ENCODE measurements at regions not wholly inside any gene's neighbourhood (a gene's known extent, or its start where the extent isn't known, plus 50 kb on each side); places are given as distances from the start of the nearest gene placed in this dataset.

DNA sequence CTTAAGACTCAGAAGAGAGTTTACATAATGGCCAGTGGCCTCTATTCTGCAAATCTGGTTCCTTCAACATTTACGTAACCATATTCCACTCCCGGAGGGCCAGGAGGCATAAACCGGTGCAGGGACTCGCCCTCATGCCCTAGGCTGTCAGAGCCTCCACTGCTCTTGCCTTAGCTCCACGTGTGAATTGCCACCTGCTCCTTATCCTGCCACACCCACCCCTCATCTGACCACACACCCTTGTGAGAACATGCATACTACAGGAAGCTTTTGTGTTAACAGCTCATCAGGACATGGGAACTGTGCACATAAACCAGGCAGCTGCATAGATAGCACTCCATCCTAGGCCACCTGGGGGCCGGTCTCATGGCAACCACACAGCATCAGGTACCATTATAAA lies 146.7 kb upstream of the PFKP start:
- TF ChIP-seq EGR1 (IDR thresholded peaks at IDR 0.05; ENCODE audit: low read depth in 2 of 2) (no peak), NR2F2 (IDR thresholded peaks at IDR 0.05) (no peak), CTCF (IDR thresholded peaks at IDR 0.05; ENCODE audit: low read depth, low read length, missing input control) (no peak), JUND (IDR thresholded peaks at IDR 0.05) (no peak), FOXA2 (IDR thresholded peaks at IDR 0.05) (no peak), GABPA (IDR thresholded peaks at IDR 0.05 in 1 of 2, conservative IDR thresholded peaks at IDR 0.05 in 1 of 2) (no peak), HNF4A (conservative IDR thresholded peaks at IDR 0.05) (no peak), TAF1 (conservative IDR thresholded peaks at IDR 0.05) (no peak), FOXA1 (IDR thresholded peaks at IDR 0.05) (no peak), SP1 (IDR thresholded peaks at IDR 0.05) (no peak), RAD21 (IDR thresholded peaks at IDR 0.05) (no peak)
- TF ChIP-seq, protein P1, sequence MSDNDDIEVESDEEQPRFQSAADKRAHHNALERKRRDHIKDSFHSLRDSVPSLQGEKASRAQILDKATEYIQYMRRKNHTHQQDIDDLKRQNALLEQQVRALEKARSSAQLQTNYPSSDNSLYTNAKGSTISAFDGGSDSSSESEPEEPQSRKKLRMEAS (IDR thresholded peaks at IDR 0.05) = no peak
- TF ChIP-seq, protein P2, sequence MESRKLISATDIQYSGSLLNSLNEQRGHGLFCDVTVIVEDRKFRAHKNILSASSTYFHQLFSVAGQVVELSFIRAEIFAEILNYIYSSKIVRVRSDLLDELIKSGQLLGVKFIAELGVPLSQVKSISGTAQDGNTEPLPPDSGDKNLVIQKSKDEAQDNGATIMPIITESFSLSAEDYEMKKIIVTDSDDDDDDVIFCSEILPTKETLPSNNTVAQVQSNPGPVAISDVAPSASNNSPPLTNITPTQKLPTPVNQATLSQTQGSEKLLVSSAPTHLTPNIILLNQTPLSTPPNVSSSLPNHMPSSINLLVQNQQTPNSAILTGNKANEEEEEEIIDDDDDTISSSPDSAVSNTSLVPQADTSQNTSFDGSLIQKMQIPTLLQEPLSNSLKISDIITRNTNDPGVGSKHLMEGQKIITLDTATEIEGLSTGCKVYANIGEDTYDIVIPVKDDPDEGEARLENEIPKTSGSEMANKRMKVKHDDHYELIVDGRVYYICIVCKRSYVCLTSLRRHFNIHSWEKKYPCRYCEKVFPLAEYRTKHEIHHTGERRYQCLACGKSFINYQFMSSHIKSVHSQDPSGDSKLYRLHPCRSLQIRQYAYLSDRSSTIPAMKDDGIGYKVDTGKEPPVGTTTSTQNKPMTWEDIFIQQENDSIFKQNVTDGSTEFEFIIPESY (IDR thresholded peaks at IDR 0.05) = no peak
- no peak overlapping the region for H3K9ac ChIP-seq (ENCODE audit: low read depth in 1 of 2, low read length in 2 of 2)
- H3K27ac ChIP-seq (ENCODE audit: low read depth in 1 of 2, low read length in 2 of 2) = no peak overlapping the region
- WGBS = 69% methylated on average over 6 of the region's 6 CpGs
- H3K4me1 ChIP-seq (ENCODE audit: control insufficient read depth in 4 of 4, insufficient read depth in 4 of 4, low read length in 3 of 4) = no peaks in the 10 kb centered on the region
- DNase-seq (ENCODE audit: low spot score) = no peak
- peaks cover 0 to 3% (median 0%) of the 10 kb centered on the region in 4 donors for H3K27me3 ChIP-seq (ENCODE audit: control insufficient read depth in 4 of 4, insufficient read depth in 4 of 4, low read length in 3 of 4)
- no peaks in the 10 kb centered on the region for H3K9me3 ChIP-seq (ENCODE audit: control insufficient read depth in 4 of 4, low read length in 3 of 4)
- H3K4me3 ChIP-seq (ENCODE audit: low read depth in 1 of 3, low read length in 3 of 3) = no peak overlapping the region
- no peaks in the 10 kb centered on the region for H3K36me3 ChIP-seq (ENCODE audit: control insufficient read depth in 4 of 4, insufficient read depth in 3 of 4, low read depth in 1 of 4, low read length in 3 of 4)

DNA sequence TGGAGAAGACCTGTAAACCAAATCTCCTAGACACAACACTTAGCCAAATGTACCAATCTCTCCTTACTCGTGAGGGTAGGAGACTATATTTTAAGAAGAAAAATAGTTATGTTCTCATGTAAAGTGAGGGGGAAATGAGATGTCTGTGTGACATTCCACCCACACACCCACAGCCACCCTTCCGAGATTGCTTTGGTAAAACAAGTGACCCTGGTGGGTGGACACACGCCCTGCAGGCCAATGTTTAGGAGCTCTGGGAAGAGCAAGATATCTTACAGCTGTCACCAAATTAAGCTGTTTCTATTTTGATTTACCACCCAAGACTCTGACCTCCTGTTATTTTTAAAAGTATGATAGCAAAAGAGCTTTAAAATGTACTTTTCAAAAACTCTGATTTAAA lies 147.2 kb upstream of the PFKP start:
- WGBS = 50% methylated on average over 3 of the region's 3 CpGs
- no peak for TF ChIP-seq ATF3 (IDR thresholded peaks at IDR 0.05)
- TF ChIP-seq HNF4G (IDR thresholded peaks at IDR 0.05) = no peak
- TF ChIP-seq NR2F2 (IDR thresholded peaks at IDR 0.05) = peak; percentile 5
- TF ChIP-seq YY1 (IDR thresholded peaks at IDR 0.05) = no peak

GRCh38 chr10:2919016-2919415 lies 148.3 kb upstream of the PFKP start:
- no peaks in the 10 kb centered on the region for H3K4me1 ChIP-seq (ENCODE audit: control insufficient read depth in 4 of 4, insufficient read depth in 4 of 4, low read length in 3 of 4)
- H3K4me3 ChIP-seq (ENCODE audit: low read depth in 1 of 3, low read length in 3 of 3) = no peak overlapping the region
- 81% methylated on average over 2 of the region's 2 CpGs for WGBS
- no peaks in the 10 kb centered on the region for H3K36me3 ChIP-seq (ENCODE audit: control insufficient read depth in 4 of 4, insufficient read depth in 3 of 4, low read depth in 1 of 4, low read length in 3 of 4)
- H3K27ac ChIP-seq (ENCODE audit: low read depth in 1 of 2, low read length in 2 of 2) = no peak overlapping the region
- H3K9me3 ChIP-seq (ENCODE audit: control insufficient read depth in 4 of 4, low read length in 3 of 4) = no peaks in the 10 kb centered on the region
- H3K9ac ChIP-seq (ENCODE audit: low read depth in 1 of 2, low read length in 2 of 2) = no peak overlapping the region
- DNase-seq (ENCODE audit: low spot score) = no peak
- TF ChIP-seq FOXA1 (IDR thresholded peaks at IDR 0.05) = no peak
- TF ChIP-seq YY1 (IDR thresholded peaks at IDR 0.05) = no peak
- no peak for TF ChIP-seq TAF1 (conservative IDR thresholded peaks at IDR 0.05)
- TF ChIP-seq CTCF (IDR thresholded peaks at IDR 0.05; ENCODE audit: low read depth, low read length, missing input control) = no peak
- no peak for TF ChIP-seq RXRA (IDR thresholded peaks at IDR 0.05)
- TF ChIP-seq HNF4A (conservative IDR thresholded peaks at IDR 0.05) = no peak
- no peak for TF ChIP-seq HNF4G (IDR thresholded peaks at IDR 0.05)
- TF ChIP-seq FOXA2 (IDR thresholded peaks at IDR 0.05) = no peak
- no peak for TF ChIP-seq NR2F2 (IDR thresholded peaks at IDR 0.05)
- TF ChIP-seq, protein P3, sequence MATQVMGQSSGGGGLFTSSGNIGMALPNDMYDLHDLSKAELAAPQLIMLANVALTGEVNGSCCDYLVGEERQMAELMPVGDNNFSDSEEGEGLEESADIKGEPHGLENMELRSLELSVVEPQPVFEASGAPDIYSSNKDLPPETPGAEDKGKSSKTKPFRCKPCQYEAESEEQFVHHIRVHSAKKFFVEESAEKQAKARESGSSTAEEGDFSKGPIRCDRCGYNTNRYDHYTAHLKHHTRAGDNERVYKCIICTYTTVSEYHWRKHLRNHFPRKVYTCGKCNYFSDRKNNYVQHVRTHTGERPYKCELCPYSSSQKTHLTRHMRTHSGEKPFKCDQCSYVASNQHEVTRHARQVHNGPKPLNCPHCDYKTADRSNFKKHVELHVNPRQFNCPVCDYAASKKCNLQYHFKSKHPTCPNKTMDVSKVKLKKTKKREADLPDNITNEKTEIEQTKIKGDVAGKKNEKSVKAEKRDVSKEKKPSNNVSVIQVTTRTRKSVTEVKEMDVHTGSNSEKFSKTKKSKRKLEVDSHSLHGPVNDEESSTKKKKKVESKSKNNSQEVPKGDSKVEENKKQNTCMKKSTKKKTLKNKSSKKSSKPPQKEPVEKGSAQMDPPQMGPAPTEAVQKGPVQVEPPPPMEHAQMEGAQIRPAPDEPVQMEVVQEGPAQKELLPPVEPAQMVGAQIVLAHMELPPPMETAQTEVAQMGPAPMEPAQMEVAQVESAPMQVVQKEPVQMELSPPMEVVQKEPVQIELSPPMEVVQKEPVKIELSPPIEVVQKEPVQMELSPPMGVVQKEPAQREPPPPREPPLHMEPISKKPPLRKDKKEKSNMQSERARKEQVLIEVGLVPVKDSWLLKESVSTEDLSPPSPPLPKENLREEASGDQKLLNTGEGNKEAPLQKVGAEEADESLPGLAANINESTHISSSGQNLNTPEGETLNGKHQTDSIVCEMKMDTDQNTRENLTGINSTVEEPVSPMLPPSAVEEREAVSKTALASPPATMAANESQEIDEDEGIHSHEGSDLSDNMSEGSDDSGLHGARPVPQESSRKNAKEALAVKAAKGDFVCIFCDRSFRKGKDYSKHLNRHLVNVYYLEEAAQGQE (IDR thresholded peaks at IDR 0.05) = no peak
- peaks cover 0 to 3% (median 0%) of the 10 kb centered on the region in 4 donors for H3K27me3 ChIP-seq (ENCODE audit: control insufficient read depth in 4 of 4, insufficient read depth in 4 of 4, low read length in 3 of 4)

More for the DNA sequence above, 147.2 kb upstream of the PFKP start:
- no peak for DNase-seq (ENCODE audit: low spot score)
- Histone ChIP-seq H3K4me1 (ENCODE audit: control insufficient read depth in 4 of 4, insufficient read depth in 4 of 4, low read length in 3 of 4) (no peaks in the 10 kb centered on the region), H3K36me3 (ENCODE audit: control insufficient read depth in 4 of 4, insufficient read depth in 3 of 4, low read depth in 1 of 4, low read length in 3 of 4) (no peaks in the 10 kb centered on the region), H3K9ac (ENCODE audit: low read depth in 1 of 2, low read length in 2 of 2) (no peak overlapping the region), H3K4me3 (ENCODE audit: low read depth in 1 of 3, low read length in 3 of 3) (no peak overlapping the region), H3K27ac (ENCODE audit: low read depth in 1 of 2, low read length in 2 of 2) (no peak overlapping the region), H3K27me3 (ENCODE audit: control insufficient read depth in 4 of 4, insufficient read depth in 4 of 4, low read length in 3 of 4) (peaks cover 0 to 3% (median 0%) of the 10 kb centered on the region in 4 donors), H3K9me3 (ENCODE audit: control insufficient read depth in 4 of 4, low read length in 3 of 4) (no peaks in the 10 kb centered on the region)
